H9 (cell line): ENCODE measurements at regions not wholly inside any gene's neighbourhood (a gene's known extent, or its start where the extent isn't known, plus 50 kb on each side); places are given as distances from the start of the nearest gene placed in this dataset.

Experiments used
- DNase-seq: peaks from one replicate; pipeline ENCODE4 v3.0.0-alpha.2; 2017
- H2AFZ ChIP-seq: one replicate; pipeline ENCODE4 v1.6.1; 2013; ENCODE audit warnings: mild to moderate bottlenecking, low read length, control low read depth, moderate library complexity
- H2AK5ac ChIP-seq: 2 replicates; pipeline ENCODE4 v1.6.1; 2013; ENCODE audit warnings: low read length, control low read depth, mixed read lengths; ENCODE audit not compliant: insufficient read length
- H2BK120ac ChIP-seq: one replicate; pipeline ENCODE4 v1.6.1; 2013; ENCODE audit warnings: low read depth, mild to moderate bottlenecking, low read length, control low read depth, inconsistent platforms; ENCODE audit not compliant: poor library complexity, severe bottlenecking
- H2BK12ac ChIP-seq: 2 replicates; pipeline ENCODE4 v1.6.1; 2013; ENCODE audit warnings: low read length, control low read depth, mixed read lengths, low read depth; ENCODE audit not compliant: insufficient read length
- H2BK15ac ChIP-seq: 2 replicates; pipeline ENCODE4 v1.6.1; 2013; ENCODE audit warnings: low read depth, low read length, control low read depth
- H2BK20ac ChIP-seq: one replicate; pipeline ENCODE4 v1.6.1; 2013; ENCODE audit warnings: low read depth, mild to moderate bottlenecking, low read length, control low read depth, inconsistent platforms; ENCODE audit not compliant: poor library complexity, severe bottlenecking
- H2BK5ac ChIP-seq: 2 replicates; pipeline ENCODE4 v1.6.1; 2013; ENCODE audit warnings: low read length, control low read depth, mixed read lengths; ENCODE audit not compliant: insufficient read length
- H3K14ac ChIP-seq: 2 replicates; pipeline ENCODE4 v1.6.1; 2013; ENCODE audit warnings: low read length, control low read depth; ENCODE audit not compliant: insufficient read depth
- H3K18ac ChIP-seq: 2 replicates; pipeline ENCODE4 v1.6.1; 2013; ENCODE audit warnings: low read depth, mild to moderate bottlenecking, mixed read lengths, low read length, control low read depth; ENCODE audit not compliant: insufficient read length
- H3K23ac ChIP-seq: 2 replicates; pipeline ENCODE4 v1.6.1; 2013; ENCODE audit warnings: low read length, control low read depth, mixed read lengths, low read depth; ENCODE audit not compliant: insufficient read length
- H3K23me2 ChIP-seq: 2 replicates; pipeline ENCODE4 v1.6.1; 2013; ENCODE audit warnings: low read depth, mild to moderate bottlenecking, mixed read lengths, low read length, control low read depth; ENCODE audit not compliant: insufficient read length, poor library complexity, severe bottlenecking
- H3K27ac ChIP-seq: 2 replicates; pipeline ENCODE4 v1.5.1; 2013; ENCODE audit warnings: low read length, control low read depth, mixed read lengths, low read depth; ENCODE audit not compliant: insufficient read length
- H3K27me3 ChIP-seq: 2 replicates; pipeline ENCODE4 v1.6.1; 2013; ENCODE audit warnings: low read length, control low read depth, inconsistent platforms; ENCODE audit not compliant: insufficient read depth
- H3K4ac ChIP-seq: 2 replicates; pipeline ENCODE4 v1.6.1; 2013; ENCODE audit warnings: low read depth, mild to moderate bottlenecking, control low read depth, inconsistent platforms, low read length, moderate library complexity
- H3K4me1 ChIP-seq: 2 replicates; pipeline ENCODE4 v1.6.1; 2013; ENCODE audit warnings: low read length, control low read depth, inconsistent platforms; ENCODE audit not compliant: insufficient read depth
- H3K4me2 ChIP-seq: 2 replicates; pipeline ENCODE4 v1.6.1; 2013; ENCODE audit warnings: low read length, control low read depth, mixed read lengths; ENCODE audit not compliant: insufficient read length, insufficient read depth
- H3K56ac ChIP-seq: 2 replicates; pipeline ENCODE4 v1.6.1; 2013; ENCODE audit warnings: low read depth, mild to moderate bottlenecking, mixed read lengths, low read length, control low read depth; ENCODE audit not compliant: insufficient read length
- H3K79me1 ChIP-seq: 2 replicates; pipeline ENCODE4 v1.6.1; 2013; ENCODE audit warnings: low read depth, mild to moderate bottlenecking, moderate library complexity, low read length, control low read depth, inconsistent platforms; ENCODE audit not compliant: insufficient read depth, poor library complexity, severe bottlenecking
- H3K79me2 ChIP-seq: 2 replicates; pipeline ENCODE4 v1.6.1; 2013; ENCODE audit warnings: low read length, control low read depth, inconsistent platforms; ENCODE audit not compliant: insufficient read depth
- H3K9ac ChIP-seq: 2 replicates; pipeline ENCODE4 v1.6.1; 2013; ENCODE audit warnings: low read length, control low read depth, mixed read lengths; ENCODE audit not compliant: insufficient read length; ENCODE audit errors: extremely low read depth
- H3K9me3 ChIP-seq: one replicate; pipeline ENCODE4 v1.6.1; 2013; ENCODE audit warnings: low read depth, low read length, inconsistent platforms; ENCODE audit not compliant: control insufficient read depth
- H3T11ph ChIP-seq: one replicate; pipeline ENCODE4 v1.6.1; 2013; ENCODE audit warnings: mild to moderate bottlenecking, low read length, control low read depth, inconsistent platforms
- H4K20me1 ChIP-seq: one replicate; pipeline ENCODE4 v1.6.1; 2013; ENCODE audit not compliant: control insufficient read depth, insufficient read length, insufficient read depth
- H4K5ac ChIP-seq: 2 replicates; pipeline ENCODE4 v1.6.1; 2013; ENCODE audit warnings: low read depth, mild to moderate bottlenecking, mixed read lengths, low read length, control low read depth; ENCODE audit not compliant: insufficient read length
- H4K8ac ChIP-seq: replicated peaks from 2 replicates; pipeline ENCODE4 v1.6.1; 2013; ENCODE audit warnings: low read length, control low read depth, mixed read lengths, low read depth; ENCODE audit not compliant: insufficient read length
- H4K91ac ChIP-seq: 2 replicates; pipeline ENCODE4 v1.6.1; 2013; ENCODE audit warnings: low read depth, mild to moderate bottlenecking, moderate library complexity, mixed read lengths, low read length, control low read depth; ENCODE audit not compliant: insufficient read length
- H3K27ac Mint-ChIP-seq, 3 experiments: 2 replicates in 2 of 3; 3 replicates in 1 of 3; pipeline ENCODE4 v1.8.0; 2020 to 2021; ENCODE audit warnings: mixed read lengths in 3 of 3, mild to moderate bottlenecking in 1 of 3, moderate library complexity in 1 of 3
- H3K27me3 Mint-ChIP-seq: 2 replicates; pipeline ENCODE4 v1.8.0; 2021; ENCODE audit warnings: low read depth, mild to moderate bottlenecking, moderate library complexity, mixed read lengths
- H3K36me3 Mint-ChIP-seq, 3 experiments: 2 replicates in 2 of 3; 3 replicates in 1 of 3; pipeline ENCODE4 v1.8.0; 2020 to 2021; ENCODE audit warnings: low read depth in 3 of 3, mixed read lengths in 3 of 3; ENCODE audit not compliant: insufficient read depth in 1 of 3
- H3K4me1 Mint-ChIP-seq, 2 experiments: 2 replicates each; pipeline ENCODE4 v1.8.0; 2020; ENCODE audit warnings: mixed read lengths in 2 of 2
- H3K4me3 Mint-ChIP-seq, 2 experiments: 2 replicates in 1 of 2; 3 replicates in 1 of 2; pipeline ENCODE4 v1.8.0; 2020 to 2021; ENCODE audit warnings: mild to moderate bottlenecking in 2 of 2, mixed read lengths in 2 of 2, moderate library complexity in 1 of 2
- H3K9me3 Mint-ChIP-seq, 2 experiments: 2 replicates in 1 of 2; 3 replicates in 1 of 2; pipeline ENCODE4 v1.8.0; 2020; ENCODE audit warnings: mild to moderate bottlenecking in 2 of 2, mixed read lengths in 2 of 2, moderate library complexity in 1 of 2
- CTCF ChIP-seq: fragments of 200-600 bp; sonication (generic); conservative IDR thresholded peaks from 3 replicates; pipeline ENCODE4 v1.8.0; 2021; ENCODE audit warnings: antibody characterized with exemption, mild to moderate bottlenecking
- WGBS: extraction: QIAGEN DNeasy Blood & Tissue Kit; methylation state at CpG from one replicate; pipeline ENCODE4 v1.1.7; 2013; ENCODE audit warnings: missing lambda C conversion rate, low lambda C conversion rate, mixed read lengths; ENCODE audit not compliant: insufficient read length; ENCODE audit errors: extremely low coverage; 5-methylcytosine and 5-hydroxymethylcytosine counted together

GRCh38 chr2:100198461-100199230 lies 56.3 kb upstream of the AFF3 start:
- H3K9me3 ChIP-seq = no peaks in the 10 kb centered on the region
- H3K23ac ChIP-seq = no peak overlapping the region
- no peak overlapping the region for H3T11ph ChIP-seq
- no peak overlapping the region for H3K9ac ChIP-seq
- no peaks in the 10 kb centered on the region for H3K9me3 Mint-ChIP-seq
- no peaks in the 10 kb centered on the region for H3K79me2 ChIP-seq
- no peaks in the 10 kb centered on the region for H3K27me3 ChIP-seq
- H3K27ac Mint-ChIP-seq = no peak overlapping the region
- no peak overlapping the region for H4K5ac ChIP-seq
- H2AK5ac ChIP-seq = no peak overlapping the region
- H3K4ac ChIP-seq = no peak overlapping the region
- no peaks in the 10 kb centered on the region for H4K20me1 ChIP-seq
- no peaks in the 10 kb centered on the region for H3K79me1 ChIP-seq
- H2BK5ac ChIP-seq = no peak overlapping the region
- no peak overlapping the region for H3K4me2 ChIP-seq
- H4K8ac ChIP-seq = no peak overlapping the region
- no peak overlapping the region for H3K18ac ChIP-seq
- H4K91ac ChIP-seq = no peak overlapping the region
- no peak overlapping the region for H2BK120ac ChIP-seq
- peaks cover 4% of the 10 kb centered on the region; the same call in 1 of the 2 replicates for H3K4me1 ChIP-seq
- H3K4me3 Mint-ChIP-seq = no peak overlapping the region
- no peak overlapping the region for H3K27ac ChIP-seq
- no peak overlapping the region for H2BK12ac ChIP-seq
- no peak overlapping the region for H3K56ac ChIP-seq
- no peak for TF ChIP-seq CTCF
- no peak overlapping the region; the same call in 1 of the 2 replicates for H3K14ac ChIP-seq
- H2BK15ac ChIP-seq = no peak overlapping the region
- H2AFZ ChIP-seq = no peak overlapping the region
- WGBS = no CpG with 5 or more reads among the region's 13 CpGs
- DNase-seq = no peak
- H3K23me2 ChIP-seq = no peaks in the 10 kb centered on the region
- peaks cover 8 to 18% of the 10 kb centered on the region in 2 experiments for H3K4me1 Mint-ChIP-seq
- H2BK20ac ChIP-seq = no peak overlapping the region
- H3K36me3 Mint-ChIP-seq = no peaks in the 10 kb centered on the region
- H3K27me3 Mint-ChIP-seq = peaks cover 23% of the 10 kb centered on the region
